Endothelial cell (in vitro differentiated cells): ENCODE measurements at regions not wholly inside any gene's neighbourhood (a gene's known extent, or its start where the extent isn't known, plus 50 kb on each side); places are given as distances from the start of the nearest gene placed in this dataset.

Experiments
- DNase-seq: peaks from one replicate; pipeline ENCODE4 v3.0.0; 2021; ENCODE audit warnings: low spot score
- H3K27ac Mint-ChIP-seq: one replicate; pipeline ENCODE4 v1.8.0; 2021; ENCODE audit warnings: mixed read lengths, inconsistent platforms; ENCODE audit not compliant: unreplicated experiment
- H3K27me3 Mint-ChIP-seq: one replicate; pipeline ENCODE4 v1.8.0; 2021; ENCODE audit warnings: mild to moderate bottlenecking, moderate library complexity, mixed read lengths, inconsistent platforms; ENCODE audit not compliant: unreplicated experiment
- H3K36me3 Mint-ChIP-seq: one replicate; pipeline ENCODE4 v1.8.0; 2021; ENCODE audit warnings: mild to moderate bottlenecking, low read depth, mixed read lengths, inconsistent platforms; ENCODE audit not compliant: unreplicated experiment
- H3K4me1 Mint-ChIP-seq: one replicate; pipeline ENCODE4 v1.8.0; 2021; ENCODE audit warnings: mild to moderate bottlenecking, mixed read lengths, inconsistent platforms; ENCODE audit not compliant: unreplicated experiment
- H3K4me3 Mint-ChIP-seq: one replicate; pipeline ENCODE4 v1.8.0; 2021; ENCODE audit warnings: mild to moderate bottlenecking, mixed read lengths, inconsistent platforms; ENCODE audit not compliant: unreplicated experiment
- H3K9me3 Mint-ChIP-seq: one replicate; pipeline ENCODE4 v1.8.0; 2021; ENCODE audit warnings: mixed read lengths, inconsistent platforms; ENCODE audit not compliant: unreplicated experiment
- CTCF ChIP-seq: fragments of 200-600 bp; sonication (generic); IDR thresholded peaks from one replicate; pipeline ENCODE4 v1.5.0; 2021; ENCODE audit warnings: antibody characterized with exemption; ENCODE audit not compliant: unreplicated experiment

GRCh38 chr3:95407709-95408463 lies 1345.0 kb downstream of the NSUN3 start:
- DNase-seq: no peak
- Mint-ChIP-seq H3K27me3 (no peaks in the 10 kb centered on the region), H3K27ac (no peak overlapping the region), H3K4me3 (no peak overlapping the region), H3K9me3 (no peaks in the 10 kb centered on the region), H3K36me3 (no peaks in the 10 kb centered on the region), H3K4me1 (no peaks in the 10 kb centered on the region)
- no peak for TF ChIP-seq CTCF

- Mint-ChIP-seq H3K4me3 (no peak overlapping the region), H3K27ac (no peak overlapping the region), H3K9me3 (no peaks in the 10 kb centered on the region), H3K4me1 (no peaks in the 10 kb centered on the region), H3K27me3 (no peaks in the 10 kb centered on the region), H3K36me3 (no peaks in the 10 kb centered on the region)
- no peak for TF ChIP-seq CTCF
- DNase-seq: no peak
Observed at GRCh38 chr3:95408464-95408862, 1345.6 kb downstream of the NSUN3 start.

- H3K4me3 Mint-ChIP-seq: no peak overlapping the region
- H3K36me3 Mint-ChIP-seq: no peaks in the 10 kb centered on the region
- H3K27ac Mint-ChIP-seq: no peak overlapping the region
Observed at GRCh38 chr3:95418251-95418650, 1355.4 kb downstream of the NSUN3 start.

GRCh38 chr3:95424279-95424678 lies 1361.4 kb downstream of the NSUN3 start:
- no peak for DNase-seq
- H3K27ac Mint-ChIP-seq: no peak overlapping the region
- no peak for TF ChIP-seq CTCF
- no peaks in the 10 kb centered on the region for H3K27me3 Mint-ChIP-seq
- H3K4me1 Mint-ChIP-seq: no peaks in the 10 kb centered on the region
- no peaks in the 10 kb centered on the region for H3K9me3 Mint-ChIP-seq
- no peak overlapping the region for H3K4me3 Mint-ChIP-seq
- H3K36me3 Mint-ChIP-seq: no peaks in the 10 kb centered on the region

More at GRCh38 chr3:95418251-95418650, 1355.4 kb downstream of the NSUN3 start:
- DNase-seq: no peak
- Mint-ChIP-seq H3K9me3 (no peaks in the 10 kb centered on the region), H3K27me3 (peaks cover 1% of the 10 kb centered on the region), H3K4me1 (no peaks in the 10 kb centered on the region)
- TF ChIP-seq CTCF: no peak

- DNase-seq: no peak
- no peaks in the 10 kb centered on the region for H3K4me1 Mint-ChIP-seq
- no peak overlapping the region for H3K4me3 Mint-ChIP-seq
- H3K36me3 Mint-ChIP-seq: no peaks in the 10 kb centered on the region
- H3K27me3 Mint-ChIP-seq: no peaks in the 10 kb centered on the region
- no peak for TF ChIP-seq CTCF
- H3K27ac Mint-ChIP-seq: no peak overlapping the region
- no peaks in the 10 kb centered on the region for H3K9me3 Mint-ChIP-seq
Observed at GRCh38 chr3:95434491-95434890, 1371.6 kb downstream of the NSUN3 start.
